ENCODE measurements at regions not wholly inside any gene's neighbourhood (a gene's known extent, or its start where the extent isn't known, plus 50 kb on each side); places are given as distances from the start of the nearest gene placed in this dataset.
"Not testable (repeated sequence)": the region's sequence is repeated elsewhere in the genome, so short reads cannot be mapped to it uniquely, and the experiment has no call there.

DNA sequence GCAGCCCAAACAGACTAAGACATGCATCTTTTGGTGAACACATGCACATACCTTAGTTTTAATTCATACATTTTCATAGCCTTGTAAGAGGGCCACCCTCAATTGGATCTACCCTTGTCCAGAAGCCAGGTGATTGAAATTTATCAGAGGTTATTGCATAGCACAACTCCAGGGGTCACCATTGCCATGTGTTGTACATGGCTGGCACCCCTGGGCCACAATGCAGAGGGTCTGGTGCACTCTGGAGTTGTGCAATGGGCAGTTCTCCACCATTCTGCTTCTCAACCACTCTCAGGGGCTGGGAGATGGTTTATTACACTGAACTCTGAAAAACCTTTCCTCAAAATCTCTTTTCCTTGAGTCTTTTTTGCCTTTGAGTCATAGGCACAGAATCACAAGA is 184.4 kb upstream of the CXorf66 start:
- H3K4me1 ChIP-seq = no peaks in the 10 kb centered on the region
- no peak for DNase-seq (ENCODE audit: low spot score in 2 of 2)
- no peak overlapping the region for H3K4me3 ChIP-seq
- no peak overlapping the region for H3K27ac ChIP-seq
- H3K27me3 ChIP-seq = no peaks in the 10 kb centered on the region
- no peaks in the 10 kb centered on the region for H3K9me3 ChIP-seq
- TF ChIP-seq POLR2A (IDR thresholded peaks at IDR 0.05) (no peak), POLR2AphosphoS5 (IDR thresholded peaks at IDR 0.05) (no peak), EP300 (IDR thresholded peaks at IDR 0.05) (no peak)
- TF ChIP-seq, protein P1, sequence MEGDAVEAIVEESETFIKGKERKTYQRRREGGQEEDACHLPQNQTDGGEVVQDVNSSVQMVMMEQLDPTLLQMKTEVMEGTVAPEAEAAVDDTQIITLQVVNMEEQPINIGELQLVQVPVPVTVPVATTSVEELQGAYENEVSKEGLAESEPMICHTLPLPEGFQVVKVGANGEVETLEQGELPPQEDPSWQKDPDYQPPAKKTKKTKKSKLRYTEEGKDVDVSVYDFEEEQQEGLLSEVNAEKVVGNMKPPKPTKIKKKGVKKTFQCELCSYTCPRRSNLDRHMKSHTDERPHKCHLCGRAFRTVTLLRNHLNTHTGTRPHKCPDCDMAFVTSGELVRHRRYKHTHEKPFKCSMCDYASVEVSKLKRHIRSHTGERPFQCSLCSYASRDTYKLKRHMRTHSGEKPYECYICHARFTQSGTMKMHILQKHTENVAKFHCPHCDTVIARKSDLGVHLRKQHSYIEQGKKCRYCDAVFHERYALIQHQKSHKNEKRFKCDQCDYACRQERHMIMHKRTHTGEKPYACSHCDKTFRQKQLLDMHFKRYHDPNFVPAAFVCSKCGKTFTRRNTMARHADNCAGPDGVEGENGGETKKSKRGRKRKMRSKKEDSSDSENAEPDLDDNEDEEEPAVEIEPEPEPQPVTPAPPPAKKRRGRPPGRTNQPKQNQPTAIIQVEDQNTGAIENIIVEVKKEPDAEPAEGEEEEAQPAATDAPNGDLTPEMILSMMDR (IDR thresholded peaks at IDR 0.05) = no peak
- no peaks in the 10 kb centered on the region for H3K36me3 ChIP-seq

DNA sequence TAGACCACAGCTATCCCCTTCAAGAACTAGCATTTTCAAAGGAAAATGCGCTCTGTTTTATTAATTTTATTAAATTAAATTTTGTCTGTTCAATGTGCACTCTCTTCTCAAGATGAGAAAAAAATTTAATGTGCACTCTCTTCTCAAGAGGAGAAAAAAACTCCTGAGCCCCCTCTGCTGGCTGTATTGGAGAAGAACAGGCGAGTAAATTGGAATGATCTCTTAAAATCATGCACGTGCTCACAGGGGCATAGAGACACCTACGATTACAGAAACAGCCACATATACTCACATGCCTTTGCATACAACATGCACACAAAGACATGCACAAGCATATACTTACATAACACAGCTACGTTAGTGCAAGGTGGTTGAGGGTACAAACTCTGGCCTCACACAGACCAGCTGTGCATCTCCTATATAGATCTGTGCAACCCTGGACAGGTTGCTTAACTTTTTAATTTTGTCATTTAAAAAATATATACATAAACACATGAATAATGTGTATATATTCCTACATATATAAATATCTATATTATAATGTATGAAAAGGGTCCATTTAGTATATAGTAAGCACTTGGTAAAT is 176.2 kb upstream of the CXorf66 start:
- WGBS = 5% methylated on average over 5 of the region's 5 CpGs
- no peak for DNase-seq (ENCODE audit: low spot score in 2 of 2)

DNA sequence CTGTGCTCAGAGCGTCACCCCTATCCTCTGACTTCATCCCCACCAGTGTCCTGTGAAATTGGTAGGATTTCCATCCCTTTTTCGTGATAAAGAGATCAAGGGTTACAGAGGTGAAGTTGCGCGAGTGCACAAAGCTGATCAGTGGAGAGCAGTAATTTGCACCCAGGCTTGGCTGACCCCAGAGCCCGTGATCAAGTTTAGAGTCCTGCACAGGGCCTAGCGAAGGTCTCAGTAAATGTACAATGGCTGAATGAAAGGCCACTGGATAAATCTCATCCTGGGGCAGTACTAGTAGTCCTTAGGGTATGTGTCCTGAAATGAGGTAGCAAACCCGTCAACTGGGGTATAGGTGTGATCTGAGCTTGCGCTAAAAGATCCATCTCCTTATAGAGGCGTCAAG is 173.2 kb upstream of the CXorf66 start:
- H3K4me1 ChIP-seq = not testable (repeated sequence)
- 88% methylated on average over 9 of the region's 9 CpGs for WGBS

More for the DNA sequence above, 176.2 kb upstream of the CXorf66 start:
- Histone ChIP-seq H3K9me3 (no peaks in the 10 kb centered on the region), H3K4me1 (no peaks in the 10 kb centered on the region), H3K36me3 (no peaks in the 10 kb centered on the region), H3K27me3 (no peaks in the 10 kb centered on the region), H3K27ac (no peak overlapping the region), H3K4me3 (no peak overlapping the region)
- TF ChIP-seq, protein P1 (IDR thresholded peaks at IDR 0.05) = peak in 1 of 2 donors; percentile 51
- no peak for TF ChIP-seq EP300 (IDR thresholded peaks at IDR 0.05)
- no peak for TF ChIP-seq POLR2A (IDR thresholded peaks at IDR 0.05)
- TF ChIP-seq POLR2AphosphoS5 (IDR thresholded peaks at IDR 0.05) = no peak

DNA sequence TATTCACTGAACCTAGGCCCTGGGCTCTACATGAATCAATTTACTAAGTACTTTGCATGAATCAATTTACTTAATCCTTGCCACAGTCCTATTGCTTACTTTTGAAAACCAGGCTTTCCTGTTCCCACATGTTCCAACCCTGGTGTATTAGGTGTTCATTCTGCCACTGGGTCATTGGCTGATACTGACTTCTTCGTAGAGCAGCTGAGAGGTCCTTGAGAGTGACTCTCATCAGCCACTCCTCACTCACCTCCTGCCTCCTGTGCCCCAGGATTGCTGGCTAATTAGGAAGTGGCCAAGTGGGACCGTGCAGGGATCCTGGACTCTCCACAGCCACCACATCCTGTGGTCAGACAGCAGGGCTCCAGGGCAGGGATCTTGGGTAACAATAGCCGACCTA is 172.7 kb upstream of the CXorf66 start:
- H3K27ac ChIP-seq; H3K4me3 ChIP-seq; H3K9me3 ChIP-seq; H3K4me1 ChIP-seq; H3K36me3 ChIP-seq; DNase-seq (ENCODE audit: low spot score in 2 of 2); H3K27me3 ChIP-seq: not testable (repeated sequence)
- whole genome bisulfite sequencing = 80% methylated on average over 1 of the region's 3 CpGs

More for the DNA sequence above, 173.2 kb upstream of the CXorf66 start:
- not testable (repeated sequence) for H3K9me3 ChIP-seq; H3K4me3 ChIP-seq; DNase-seq (ENCODE audit: low spot score in 2 of 2); H3K36me3 ChIP-seq; H3K27me3 ChIP-seq; H3K27ac ChIP-seq

DNA sequence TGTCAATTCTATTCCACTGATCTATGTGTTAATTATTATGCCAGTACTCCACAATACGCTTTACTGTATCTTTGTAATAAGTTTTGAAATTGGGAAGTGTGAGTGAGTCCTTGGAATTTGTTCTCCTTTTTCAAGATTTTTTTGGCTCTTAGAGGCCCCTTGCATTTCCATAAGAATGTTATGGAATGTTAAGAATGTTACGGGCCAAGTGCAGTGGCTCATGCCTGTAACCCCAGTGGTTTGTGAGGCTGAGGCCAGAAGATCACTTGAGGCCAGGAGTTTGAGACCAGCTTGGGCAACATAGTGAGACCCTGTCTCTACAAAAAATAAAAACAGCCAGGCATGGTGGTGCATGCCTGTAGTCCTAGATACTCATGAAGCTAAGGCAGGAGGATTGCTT is 167.6 kb upstream of the CXorf66 start:
- Histone ChIP-seq H3K36me3 (no peaks in the 10 kb centered on the region), H3K4me1 (no peaks in the 10 kb centered on the region), H3K4me3 (no peak overlapping the region), H3K27ac (no peak overlapping the region), H3K27me3 (no peaks in the 10 kb centered on the region), H3K9me3 (no peaks in the 10 kb centered on the region)
- DNase-seq (ENCODE audit: low spot score in 2 of 2) = no peak
- no peak for TF ChIP-seq POLR2AphosphoS5 (IDR thresholded peaks at IDR 0.05)
- TF ChIP-seq, protein P1 (IDR thresholded peaks at IDR 0.05) = no peak
- 74% methylated on average over 2 of the region's 2 CpGs for WGBS

DNA sequence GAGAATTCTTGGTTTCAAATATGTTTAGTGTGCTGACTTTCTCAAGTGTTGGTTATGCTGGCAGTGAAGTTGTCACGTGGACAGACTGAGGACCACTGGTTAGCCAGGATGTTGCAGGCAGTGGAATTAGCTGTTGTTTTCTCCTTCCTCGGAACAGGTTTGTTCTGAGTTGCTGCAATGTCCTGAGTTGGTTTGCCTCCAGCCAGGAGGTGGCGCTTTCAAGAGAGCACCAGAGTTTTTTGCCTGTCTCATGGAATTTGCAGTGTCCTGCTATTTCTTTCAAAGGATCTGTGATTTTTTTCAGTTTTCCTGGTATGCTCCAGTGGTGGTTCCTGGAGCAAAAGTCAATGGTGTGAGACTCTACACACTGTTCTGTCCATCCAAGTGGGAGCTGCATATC is 158.1 kb upstream of the CXorf66 start:
- no peaks in the 10 kb centered on the region for H3K36me3 ChIP-seq
- DNase-seq (ENCODE audit: low spot score in 2 of 2) = no peak
- TF ChIP-seq POLR2AphosphoS5 (IDR thresholded peaks at IDR 0.05) = no peak
- no peak for TF ChIP-seq EP300 (IDR thresholded peaks at IDR 0.05)
- TF ChIP-seq POLR2A (IDR thresholded peaks at IDR 0.05) = no peak
- TF ChIP-seq, protein P1 (IDR thresholded peaks at IDR 0.05) = no peak
- H3K9me3 ChIP-seq = no peaks in the 10 kb centered on the region
- H3K4me1 ChIP-seq = no peaks in the 10 kb centered on the region
- H3K27me3 ChIP-seq = no peaks in the 10 kb centered on the region
- H3K27ac ChIP-seq = no peak overlapping the region
- H3K4me3 ChIP-seq = no peak overlapping the region
- 21% methylated on average over 3 of the region's 3 CpGs for WGBS

DNA sequence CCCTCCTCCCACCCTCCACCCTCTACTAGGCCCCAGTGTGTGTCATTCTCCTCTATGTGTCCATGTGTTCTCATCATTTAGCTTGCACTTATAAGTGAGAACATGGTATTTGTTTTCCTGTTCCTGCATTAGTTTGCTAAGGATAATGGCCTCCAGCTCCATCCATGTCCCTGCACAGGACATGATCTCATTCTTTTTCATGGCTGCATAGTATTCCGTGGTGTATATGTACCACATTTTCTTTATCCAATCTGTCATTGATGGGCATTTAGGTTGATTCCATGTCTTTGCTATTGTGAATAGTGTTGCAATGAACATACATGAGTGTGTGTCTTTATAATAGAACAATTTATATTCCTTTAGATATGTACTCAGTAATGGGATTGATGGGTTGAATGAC is 148.7 kb upstream of the CXorf66 start:
- WGBS = 94% methylated on average over 1 of the region's 1 CpG
- H3K9me3 ChIP-seq; H3K27me3 ChIP-seq; H3K4me3 ChIP-seq; H3K27ac ChIP-seq; H3K36me3 ChIP-seq; DNase-seq (ENCODE audit: low spot score in 2 of 2); H3K4me1 ChIP-seq: not testable (repeated sequence)

Measured in suprapubic skin (tissue), 4 donors.